Fibroblast of skin of left biceps (primary cell): ENCODE measurements at regions not wholly inside any gene's neighbourhood (a gene's known extent, or its start where the extent isn't known, plus 50 kb on each side); places are given as distances from the start of the nearest gene placed in this dataset.

Source experiments
- DNase-seq, 2 experiments: peaks; one replicate each; pipeline ENCODE4 v3.0.0-alpha.2; 2013; ENCODE audit warnings: low read depth in 2 of 2

- no peak for DNase-seq
Observed at GRCh38 chr5:118687661-118688621, 300.4 kb downstream of the DTWD2 start.

GRCh38 chr5:118687100-118687499 lies 301.2 kb downstream of the DTWD2 start:
- no peak for DNase-seq

- no peak for DNase-seq
Observed at GRCh38 chr5:118681655-118682054, 306.7 kb downstream of the DTWD2 start.

GRCh38 chr5:118679264-118679940 lies 308.9 kb downstream of the DTWD2 start:
- no peak for DNase-seq

GRCh38 chr5:118678746-118679145 lies 309.6 kb downstream of the DTWD2 start:
- DNase-seq: no peak

- DNase-seq: no peak
Observed at GRCh38 chr5:118675247-118675646, 313.1 kb downstream of the DTWD2 start.

- DNase-seq: no peak
Observed at GRCh38 chr5:118657576-118657975, 330.8 kb downstream of the DTWD2 start.

- DNase-seq: no peak
Observed at GRCh38 chr5:118653872-118654271, 334.5 kb downstream of the DTWD2 start.

- no peak for DNase-seq
Observed at GRCh38 chr5:118653183-118653582, 335.2 kb downstream of the DTWD2 start.

- DNase-seq: no peak
Observed at GRCh38 chr5:118651002-118651401, 337.3 kb downstream of the DTWD2 start.

- DNase-seq: no peak
Observed at GRCh38 chr5:118647587-118647986, 340.8 kb downstream of the DTWD2 start.

- DNase-seq: no peak
Observed at GRCh38 chr5:118646917-118647316, 341.4 kb downstream of the DTWD2 start.

GRCh38 chr5:118637947-118638670 lies 350.2 kb downstream of the DTWD2 start:
- no peak for DNase-seq

- peak in 1 of 2 experiments; percentile 1 for DNase-seq
Observed at GRCh38 chr5:118628660-118629354, 359.5 kb downstream of the DTWD2 start.

- no peak for DNase-seq
Observed at GRCh38 chr5:118620233-118620632, 368.1 kb downstream of the DTWD2 start.

GRCh38 chr5:118619823-118620222 lies 368.5 kb downstream of the DTWD2 start:
- DNase-seq: no peak

GRCh38 chr5:118616281-118616680 lies 372.1 kb downstream of the DTWD2 start:
- DNase-seq: no peak

GRCh38 chr5:118614731-118615456 lies 373.5 kb downstream of the DTWD2 start:
- no peak for DNase-seq

GRCh38 chr5:118611332-118611945 lies 376.9 kb downstream of the DTWD2 start:
- no peak for DNase-seq

- no peak for DNase-seq
Observed at GRCh38 chr5:118606940-118607339, 381.4 kb downstream of the DTWD2 start.

- no peak for DNase-seq
Observed at GRCh38 chr5:118605761-118606160, 382.6 kb downstream of the DTWD2 start.
